ENCODE measurements at regions not wholly inside any gene's neighbourhood (a gene's known extent, or its start where the extent isn't known, plus 50 kb on each side); places are given as distances from the start of the nearest gene placed in this dataset.

GRCh38 chr1:223445402-223445801, 52.2 kb downstream of the CCDC185 start:
- DNase-seq (ENCODE audit: low read depth): no peak
- no peak overlapping the region for H3K4me3 ChIP-seq (ENCODE audit: low read depth, low read length)
- TF ChIP-seq CTCF (IDR thresholded peaks at IDR 0.05; ENCODE audit: insufficient read depth, low read depth, low read length): no peak

- no peak for DNase-seq (ENCODE audit: low read depth)
- H3K4me3 ChIP-seq (ENCODE audit: low read depth, low read length): no peak overlapping the region
- TF ChIP-seq CTCF (IDR thresholded peaks at IDR 0.05; ENCODE audit: insufficient read depth, low read depth, low read length): no peak
Observed at GRCh38 chr1:223453902-223454301, 60.7 kb downstream of the CCDC185 start.

- no peak for DNase-seq (ENCODE audit: low read depth)
- no peak overlapping the region for H3K4me3 ChIP-seq (ENCODE audit: low read depth, low read length)
- TF ChIP-seq CTCF (IDR thresholded peaks at IDR 0.05; ENCODE audit: insufficient read depth, low read depth, low read length): no peak
Observed at GRCh38 chr1:223454959-223455358, 61.7 kb downstream of the CCDC185 start.

GRCh38 chr1:223455470-223455869, 62.3 kb downstream of the CCDC185 start:
- DNase-seq (ENCODE audit: low read depth): no peak
- no peak overlapping the region for H3K4me3 ChIP-seq (ENCODE audit: low read depth, low read length)
- TF ChIP-seq CTCF (IDR thresholded peaks at IDR 0.05; ENCODE audit: insufficient read depth, low read depth, low read length): no peak

DNA sequence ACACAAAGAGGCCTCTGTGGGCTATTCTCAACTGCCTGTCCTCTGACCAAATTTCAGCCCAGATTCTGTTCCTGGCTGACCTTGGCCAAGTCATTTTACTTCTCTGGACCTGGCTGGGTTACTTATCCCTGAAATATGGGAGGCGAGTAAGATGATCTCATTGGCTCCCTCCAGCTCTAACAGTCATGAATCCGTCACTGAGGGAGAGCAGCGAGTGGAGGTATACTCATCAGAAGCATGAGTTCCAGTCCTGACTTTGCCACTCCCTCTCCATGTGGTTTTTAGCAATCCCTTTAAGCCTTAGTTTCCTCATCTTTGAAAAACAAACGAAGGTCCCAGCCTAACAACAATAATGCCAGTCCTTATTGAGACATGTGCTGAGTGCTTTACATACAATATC, 63.5 kb downstream of the CCDC185 start:
- TF ChIP-seq CTCF (IDR thresholded peaks at IDR 0.05; ENCODE audit: insufficient read depth, low read depth, low read length): no peak
- H3K4me3 ChIP-seq (ENCODE audit: low read depth, low read length): no peak overlapping the region
- no peak for DNase-seq (ENCODE audit: low read depth)

DNA sequence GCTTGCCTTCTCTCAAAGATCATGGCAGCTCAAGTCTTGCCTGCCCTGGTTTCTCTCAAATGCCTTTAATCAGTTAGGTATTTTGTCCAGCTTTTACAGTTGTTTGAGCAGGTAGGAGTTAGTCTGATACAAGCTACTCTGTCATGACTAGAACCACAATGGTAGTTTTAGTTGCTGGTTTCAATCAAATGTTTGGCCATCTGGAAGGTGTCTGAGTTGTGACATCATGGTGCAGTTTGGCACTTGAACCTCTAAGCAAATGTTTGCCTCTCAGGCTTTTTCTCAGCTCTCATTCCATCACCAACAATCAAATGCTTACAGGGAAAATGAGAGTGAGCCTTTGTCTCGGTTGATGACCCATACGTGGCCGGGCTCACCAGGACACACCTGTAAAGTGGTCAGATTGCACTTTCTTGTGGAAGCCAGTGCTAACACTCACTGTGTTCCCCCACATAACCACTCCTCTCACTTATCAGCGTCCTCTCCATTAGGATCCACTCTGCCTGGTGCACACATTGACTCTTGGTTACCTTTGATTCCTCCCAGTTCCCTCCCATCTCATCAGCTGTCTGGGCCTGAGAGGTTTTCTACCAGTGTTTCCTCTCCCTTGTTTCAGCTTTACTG, 67.5 kb downstream of the CCDC185 start:
- no peak for TF ChIP-seq CTCF (IDR thresholded peaks at IDR 0.05; ENCODE audit: insufficient read depth, low read depth, low read length)
- H3K4me3 ChIP-seq (ENCODE audit: low read depth, low read length): no peak overlapping the region
- no peak for DNase-seq (ENCODE audit: low read depth)

DNA sequence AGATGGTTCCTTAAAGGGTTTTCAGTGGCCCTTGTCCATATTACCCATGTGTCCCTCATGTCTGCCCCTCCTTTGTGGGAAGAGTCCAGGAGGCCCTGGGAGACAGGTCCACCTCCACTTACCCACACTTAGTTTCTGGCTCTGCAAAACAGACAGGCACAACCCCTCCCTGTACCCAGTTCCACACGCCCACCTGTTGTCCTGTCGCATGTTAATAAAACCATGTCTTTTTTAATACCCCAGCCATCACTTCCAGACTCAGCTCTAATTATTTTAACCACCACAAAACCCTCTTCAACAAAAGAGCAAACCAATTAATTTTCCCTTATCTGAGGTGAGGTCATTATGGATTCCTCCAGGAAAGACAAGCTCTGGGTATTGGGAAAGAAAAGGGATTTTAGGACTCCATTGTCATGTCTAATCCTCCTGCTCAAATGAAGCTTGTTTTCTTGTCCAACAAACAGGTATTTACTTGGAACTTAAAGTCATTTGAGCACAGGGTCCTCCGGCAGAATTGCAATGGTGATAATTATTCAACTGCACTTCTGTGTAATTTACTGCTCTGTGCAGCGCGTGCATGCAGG, 68.9 kb downstream of the CCDC185 start:
- no peak for TF ChIP-seq CTCF (IDR thresholded peaks at IDR 0.05; ENCODE audit: insufficient read depth, low read depth, low read length)
- DNase-seq (ENCODE audit: low read depth): no peak
- H3K4me3 ChIP-seq (ENCODE audit: low read depth, low read length): no peak overlapping the region

Measured in fibroblast of villous mesenchyme (primary cell).